ENCODE measurements at regions not wholly inside any gene's neighbourhood (a gene's known extent, or its start where the extent isn't known, plus 50 kb on each side); places are given as distances from the start of the nearest gene placed in this dataset.

- TF ChIP-seq ZC3H10 (CRISPR knock-in tag; IDR thresholded peaks at IDR 0.05): no peak
- no peak for TF ChIP-seq RARB (CRISPR knock-in tag; IDR thresholded peaks at IDR 0.05)
- no peak for TF ChIP-seq TSHZ2 (CRISPR knock-in tag; IDR thresholded peaks at IDR 0.05)
- TF ChIP-seq TOX (CRISPR knock-in tag; IDR thresholded peaks at IDR 0.05; ENCODE audit: borderline replicate concordance): no peak
- TF ChIP-seq, protein P1, sequence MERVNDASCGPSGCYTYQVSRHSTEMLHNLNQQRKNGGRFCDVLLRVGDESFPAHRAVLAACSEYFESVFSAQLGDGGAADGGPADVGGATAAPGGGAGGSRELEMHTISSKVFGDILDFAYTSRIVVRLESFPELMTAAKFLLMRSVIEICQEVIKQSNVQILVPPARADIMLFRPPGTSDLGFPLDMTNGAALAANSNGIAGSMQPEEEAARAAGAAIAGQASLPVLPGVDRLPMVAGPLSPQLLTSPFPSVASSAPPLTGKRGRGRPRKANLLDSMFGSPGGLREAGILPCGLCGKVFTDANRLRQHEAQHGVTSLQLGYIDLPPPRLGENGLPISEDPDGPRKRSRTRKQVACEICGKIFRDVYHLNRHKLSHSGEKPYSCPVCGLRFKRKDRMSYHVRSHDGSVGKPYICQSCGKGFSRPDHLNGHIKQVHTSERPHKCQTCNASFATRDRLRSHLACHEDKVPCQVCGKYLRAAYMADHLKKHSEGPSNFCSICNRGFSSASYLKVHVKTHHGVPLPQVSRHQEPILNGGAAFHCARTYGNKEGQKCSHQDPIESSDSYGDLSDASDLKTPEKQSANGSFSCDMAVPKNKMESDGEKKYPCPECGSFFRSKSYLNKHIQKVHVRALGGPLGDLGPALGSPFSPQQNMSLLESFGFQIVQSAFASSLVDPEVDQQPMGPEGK (CRISPR knock-in tag; IDR thresholded peaks at IDR 0.05; ENCODE audit: borderline replicate concordance): no peak
Observed at GRCh38 chr18:73653827-73654226, 493.8 kb downstream of the FBXO15 start.
